ENCODE measurements at regions not wholly inside any gene's neighbourhood (a gene's known extent, or its start where the extent isn't known, plus 50 kb on each side); places are given as distances from the start of the nearest gene placed in this dataset.

- TF ChIP-seq CTCF (IDR thresholded peaks at IDR 0.05) (no peak), POLR2AphosphoS5 (IDR thresholded peaks at IDR 0.05) (no peak)
Measured at GRCh38 chr6:80860107-80860506, 753.6 kb downstream of the BCKDHB start.

Data from transverse colon (tissue), 4 donors.